Embryonic facial prominence (tissue), 1 donor: ENCODE measurements at regions not wholly inside any gene's neighbourhood (a gene's known extent, or its start where the extent isn't known, plus 50 kb on each side); places are given as distances from the start of the nearest gene placed in this dataset.

Experiments used
- DNase-seq: peaks from one replicate; pipeline ENCODE4 v3.0.0-alpha.2; 2016; ENCODE audit errors: extremely low spot score

DNA sequence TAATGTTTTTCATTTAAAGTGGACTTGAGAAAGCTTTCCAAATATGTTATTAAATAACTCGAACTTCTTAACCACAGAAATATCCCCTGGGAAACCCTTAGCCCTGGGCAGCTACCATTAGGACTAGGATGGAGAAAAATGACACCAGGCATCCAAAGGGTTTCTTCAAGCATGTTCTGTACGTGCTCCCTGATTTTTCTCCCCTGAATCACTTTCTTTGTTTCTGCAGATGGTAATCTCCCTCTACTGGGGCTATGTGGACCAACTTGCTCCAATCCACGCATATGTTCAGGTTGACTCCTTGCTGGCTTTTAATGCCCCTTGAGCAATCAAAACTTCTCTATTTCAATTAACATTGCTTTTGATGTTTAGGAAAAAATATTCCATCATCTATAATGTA lies 312.7 kb upstream of the C1orf87 start:
- peak; percentile 29 for DNase-seq

DNA sequence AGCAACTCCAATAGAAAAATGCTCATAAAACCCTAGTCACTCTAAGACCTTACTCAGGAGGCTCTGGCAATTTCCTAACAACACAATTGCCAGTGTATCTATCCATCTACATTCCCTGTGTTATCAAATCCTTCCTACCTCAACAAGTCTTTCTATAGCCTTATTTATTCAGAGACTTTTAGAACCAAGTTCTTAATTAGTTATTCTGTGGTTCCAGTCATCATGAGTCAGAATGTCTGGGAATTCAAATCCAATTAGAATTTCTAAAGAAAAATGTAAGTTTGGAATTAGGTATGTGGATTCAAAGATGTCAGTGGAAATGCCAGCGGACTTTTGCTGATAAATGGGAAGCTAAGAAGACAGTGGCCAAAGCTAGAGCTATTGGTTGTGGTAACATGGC lies 302.6 kb upstream of the C1orf87 start:
- no peak for DNase-seq

DNA sequence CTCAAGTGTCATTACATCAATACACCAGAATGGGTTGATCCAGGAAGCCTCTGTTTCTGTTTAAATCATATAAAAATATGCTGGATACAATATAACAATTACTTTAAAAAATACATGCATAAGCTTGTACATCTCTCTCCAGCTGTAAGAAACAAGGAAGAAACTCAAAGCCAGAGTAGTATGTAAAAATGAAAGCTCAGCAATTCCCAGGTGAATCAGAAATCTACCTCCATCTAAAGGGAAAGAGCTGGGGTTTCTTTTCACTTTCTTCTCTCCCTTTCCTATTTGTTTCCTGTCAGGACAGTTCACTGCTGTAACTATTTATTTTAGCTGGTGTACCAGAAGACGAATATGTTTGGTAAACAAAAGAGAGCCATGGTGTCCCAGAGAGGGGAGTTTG lies 301.0 kb upstream of the C1orf87 start:
- DNase-seq, result no peak

DNA sequence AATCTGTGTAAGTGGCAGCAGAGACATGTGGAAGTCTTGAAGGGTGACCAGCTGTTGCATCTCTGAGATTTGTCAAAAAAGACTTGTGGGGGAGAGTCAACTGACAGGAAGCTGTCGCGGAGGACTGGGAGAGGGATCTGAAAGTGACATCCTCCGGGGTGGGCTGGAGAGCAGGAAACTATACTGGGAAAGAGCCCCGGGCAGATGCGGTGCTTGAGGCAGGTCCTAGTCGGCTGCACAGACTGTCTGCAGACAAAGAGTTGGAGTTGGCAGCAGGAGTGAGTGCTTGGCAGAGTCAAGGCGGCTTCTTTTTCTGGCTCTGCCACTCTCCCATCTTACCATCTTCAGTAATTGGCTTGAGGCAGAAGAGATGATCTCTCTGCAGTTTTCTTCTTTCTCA lies 294.0 kb upstream of the C1orf87 start:
- DNase-seq, result no peak

DNA sequence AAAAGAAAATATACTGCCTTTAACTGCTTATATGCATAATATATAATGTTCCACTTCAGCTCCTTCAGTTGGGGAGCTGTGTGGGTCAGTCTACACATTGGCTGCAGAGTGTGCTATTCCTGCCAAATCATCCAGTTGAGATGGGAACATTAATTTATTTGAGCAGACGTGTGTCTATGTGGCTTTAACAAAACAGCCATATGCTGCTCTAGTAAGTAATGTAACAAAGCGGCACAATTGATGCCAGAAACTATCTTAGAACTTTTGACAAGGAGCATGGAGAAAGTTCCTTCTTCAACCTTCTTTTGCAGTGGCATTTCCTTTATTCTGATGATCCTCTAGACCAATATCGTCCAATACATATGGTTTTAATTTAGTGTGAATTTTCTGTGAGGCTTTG lies 285.9 kb upstream of the C1orf87 start:
- DNase-seq, result peak; percentile 25

DNA sequence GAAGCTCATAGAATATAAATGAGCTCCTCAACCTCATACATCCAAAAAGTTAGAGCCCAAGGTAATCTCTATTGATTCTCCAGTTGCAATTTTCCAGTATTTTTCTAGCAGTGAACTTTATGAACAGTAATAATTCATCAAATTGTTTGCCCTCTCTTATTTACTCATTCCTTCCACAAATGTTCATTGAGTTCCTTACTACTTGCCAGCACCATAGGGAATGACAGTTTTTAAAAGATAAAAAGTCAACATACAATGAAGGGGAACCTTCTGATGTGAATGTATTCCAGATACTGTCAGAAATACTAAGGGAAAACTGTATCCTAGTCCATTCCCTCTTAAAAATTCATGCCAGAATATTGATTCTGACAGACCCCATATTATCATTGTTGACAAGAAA lies 277.0 kb upstream of the C1orf87 start:
- DNase-seq, result no peak

DNA sequence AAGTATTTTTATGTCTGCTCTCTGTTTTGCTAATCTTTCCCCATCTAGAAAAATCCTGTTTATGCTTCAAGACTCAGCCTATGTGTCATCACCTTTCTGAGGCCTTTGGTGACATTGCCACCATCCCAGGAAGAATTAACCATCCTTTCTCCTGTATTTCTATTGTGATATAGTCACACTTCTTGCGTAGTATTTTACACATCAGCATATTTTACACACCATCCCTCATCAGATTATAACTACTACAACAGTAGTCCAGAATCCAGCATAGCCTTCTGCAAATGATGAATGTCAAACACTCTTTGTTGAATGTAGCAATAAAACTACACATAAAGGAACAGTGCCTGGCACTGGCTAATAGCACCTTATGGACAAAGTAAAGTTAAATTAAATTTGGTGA lies 275.3 kb upstream of the C1orf87 start:
- no peak for DNase-seq

DNA sequence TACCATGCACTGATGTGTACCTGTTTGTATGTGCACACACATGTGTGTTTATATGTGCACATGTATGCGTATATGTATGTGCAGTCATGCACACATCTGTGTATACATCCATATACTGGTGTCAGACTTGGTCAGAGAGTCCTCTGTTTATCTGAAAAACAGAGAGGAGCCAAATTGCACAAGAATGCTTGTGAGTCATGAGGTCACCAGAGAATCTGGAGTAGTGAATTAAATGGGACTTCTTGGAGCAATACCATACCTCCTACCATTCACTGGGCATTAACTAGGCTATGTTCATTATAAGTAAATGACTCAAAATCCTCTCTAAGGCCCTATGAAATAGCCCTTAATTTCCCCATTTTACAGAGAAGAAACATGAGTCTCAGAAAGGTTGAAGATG lies 272.1 kb upstream of the C1orf87 start:
- no peak for DNase-seq

DNA sequence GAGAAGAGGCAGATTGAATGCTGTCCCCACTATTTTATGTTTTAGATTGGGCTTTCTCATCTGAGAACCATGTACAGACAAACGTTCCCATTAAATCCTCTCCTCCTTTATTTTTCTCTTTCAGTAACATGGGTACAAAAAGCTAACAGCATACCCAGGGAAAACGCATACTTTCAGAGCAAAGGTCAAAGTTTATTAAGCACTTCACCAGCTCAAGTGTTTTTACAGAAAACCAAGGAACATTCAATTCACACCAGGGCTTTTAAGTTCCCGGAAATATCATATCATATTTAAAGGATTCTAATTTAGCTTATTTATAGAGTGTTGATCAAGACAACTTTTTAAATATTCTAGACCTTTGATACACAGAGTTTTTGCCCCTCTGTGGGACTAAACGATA lies 271.5 kb upstream of the C1orf87 start:
- no peak for DNase-seq

DNA sequence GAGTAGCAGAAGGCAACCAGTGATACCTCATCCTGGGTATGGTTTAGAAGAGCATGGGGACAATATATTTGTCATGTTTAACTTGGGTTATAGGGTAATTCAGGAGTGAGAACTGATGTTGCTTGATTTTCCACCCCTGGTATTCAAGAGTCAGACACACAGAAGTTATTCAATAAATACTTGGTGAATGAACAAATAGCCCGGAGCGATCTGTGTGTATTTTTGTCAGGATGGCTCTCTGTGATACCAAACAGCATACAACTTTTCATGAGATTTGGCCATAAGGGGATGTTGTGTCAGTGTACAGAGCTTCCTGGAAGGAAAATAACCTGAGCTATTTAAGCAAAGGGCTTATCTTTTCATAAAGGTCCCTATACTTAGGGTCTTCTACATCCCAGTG lies 270.2 kb upstream of the C1orf87 start:
- no peak for DNase-seq

DNA sequence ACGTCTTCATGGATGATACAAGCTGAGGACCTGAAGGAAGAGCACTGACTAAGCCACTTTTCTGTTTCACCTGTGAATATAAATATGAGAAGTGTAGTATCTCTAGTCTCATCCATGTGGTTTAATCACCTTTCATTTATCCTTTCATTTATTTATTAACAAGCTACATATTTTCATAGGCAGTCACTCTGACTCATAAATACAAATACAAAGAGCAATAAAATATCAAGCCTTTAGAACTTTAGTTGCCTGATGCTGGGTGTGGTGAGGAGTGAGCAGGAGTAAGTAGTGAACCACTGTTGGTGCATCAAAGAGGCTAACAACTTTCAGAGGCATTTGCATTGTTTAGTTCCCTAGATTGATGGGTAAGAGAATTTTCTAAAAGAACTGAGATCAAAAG lies 269.0 kb upstream of the C1orf87 start:
- no peak for DNase-seq

DNA sequence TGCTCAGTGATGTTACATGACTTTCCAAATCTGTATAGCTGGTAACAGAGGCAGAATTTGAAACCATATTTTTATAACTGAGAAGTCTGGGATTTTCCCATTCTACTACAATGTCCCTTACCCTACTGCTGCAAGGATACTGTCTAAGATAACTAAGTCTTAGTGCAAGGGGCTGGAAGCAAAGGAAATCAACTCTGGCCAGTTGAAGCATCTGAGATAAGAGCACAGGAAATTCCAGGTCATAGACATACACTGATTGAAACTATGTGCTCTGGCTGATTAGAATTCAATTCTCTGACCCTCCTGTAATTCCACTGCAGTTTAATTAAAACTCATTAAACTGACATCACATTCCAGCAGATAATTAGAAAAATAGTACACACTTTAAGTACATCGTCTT lies 267.7 kb upstream of the C1orf87 start:
- DNase-seq, result no peak

DNA sequence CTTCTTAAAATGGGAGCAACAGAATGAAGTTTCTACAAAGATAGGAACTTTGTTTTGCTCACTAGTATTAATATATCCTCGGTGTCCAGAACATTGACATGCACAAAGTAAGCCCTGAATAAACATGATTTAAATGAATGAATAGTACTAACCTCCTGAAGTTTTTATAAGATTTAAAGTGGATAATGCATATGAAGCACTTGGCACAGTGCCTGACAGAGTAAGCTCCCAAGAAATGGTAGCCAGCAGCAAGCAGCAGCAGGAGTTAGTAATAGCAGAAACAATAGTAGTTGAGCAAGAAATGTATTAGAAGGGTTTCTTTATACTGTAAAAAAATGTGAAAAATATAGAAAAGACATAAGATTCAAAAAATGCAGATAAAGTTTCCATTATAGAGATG lies 258.1 kb upstream of the C1orf87 start:
- no peak for DNase-seq

DNA sequence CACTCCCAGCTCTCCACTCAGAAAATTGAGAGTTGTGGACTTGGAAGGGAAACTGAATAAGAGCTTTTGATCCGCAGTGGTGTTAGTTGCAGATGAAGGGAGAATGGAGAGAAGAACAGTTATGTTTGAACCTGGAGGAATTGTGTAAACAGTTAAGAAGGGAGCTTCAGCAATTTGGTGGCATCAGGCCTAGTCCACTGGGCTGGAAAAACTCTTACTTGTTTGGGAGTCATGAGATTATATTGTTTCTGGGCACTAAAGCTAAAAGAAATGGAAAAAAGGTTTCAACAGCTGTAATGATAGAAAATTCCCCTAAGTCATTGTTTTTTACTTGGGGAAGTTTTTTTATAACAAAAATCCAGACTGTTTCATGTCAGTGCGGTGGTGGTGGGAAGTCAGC lies 256.1 kb upstream of the C1orf87 start:
- no peak for DNase-seq

DNA sequence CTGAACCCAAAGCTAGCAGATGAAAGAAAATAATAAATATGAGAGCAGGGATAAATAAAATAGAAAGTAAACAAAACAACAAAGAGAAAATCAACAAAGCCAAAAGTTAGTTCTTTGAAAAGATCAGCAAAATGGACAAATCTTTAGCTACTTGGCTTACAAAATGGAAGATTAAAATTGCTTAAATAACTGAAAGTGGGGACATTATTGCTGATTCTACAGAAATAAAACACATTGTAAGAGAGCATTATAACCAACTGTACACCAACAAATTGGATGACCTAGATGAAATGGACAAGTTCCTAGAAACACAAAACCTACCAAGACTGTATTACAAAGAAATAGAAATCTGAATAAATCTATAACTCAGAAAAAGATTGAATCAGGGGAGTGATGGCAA lies 238.3 kb upstream of the C1orf87 start:
- no peak for DNase-seq

DNA sequence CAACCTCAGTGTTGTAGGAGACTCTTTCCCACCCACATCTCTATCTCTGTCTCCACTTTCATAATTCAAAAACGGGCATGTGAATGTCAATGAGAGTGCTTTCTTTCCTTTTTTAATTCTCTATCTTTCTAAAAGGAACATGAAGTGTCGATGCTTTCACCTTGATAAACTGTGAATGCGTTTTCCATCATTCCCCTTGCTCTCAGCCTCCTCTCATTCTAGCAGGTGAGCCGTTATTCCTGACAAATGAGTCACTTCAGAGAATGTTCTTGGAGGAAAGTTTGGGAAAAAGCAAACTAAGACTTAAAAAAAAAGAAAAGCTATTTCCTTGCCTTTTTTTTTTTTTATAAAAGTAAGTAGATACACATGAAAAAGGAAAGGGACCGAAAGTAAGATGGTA lies 226.0 kb upstream of the C1orf87 start:
- no peak for DNase-seq

DNA sequence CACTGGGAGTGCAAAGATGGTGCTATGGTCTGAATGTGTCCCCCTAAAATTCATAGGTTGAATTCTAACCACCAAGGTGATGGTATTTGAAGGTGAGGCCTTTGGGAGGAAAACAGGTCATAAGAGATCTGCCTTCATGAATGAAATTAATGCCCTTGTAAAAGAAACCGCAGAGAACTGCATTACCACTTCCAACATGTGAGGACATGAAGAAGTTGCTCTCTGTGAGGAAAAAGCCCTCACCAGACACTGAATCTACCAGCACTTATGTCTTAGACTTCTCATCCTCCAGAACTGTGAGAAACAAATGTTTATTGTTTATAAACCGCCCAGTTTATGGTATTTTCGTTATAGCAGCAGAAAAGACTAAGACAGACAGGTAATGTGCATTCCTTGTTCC lies 224.7 kb upstream of the C1orf87 start:
- DNase-seq, result no peak

DNA sequence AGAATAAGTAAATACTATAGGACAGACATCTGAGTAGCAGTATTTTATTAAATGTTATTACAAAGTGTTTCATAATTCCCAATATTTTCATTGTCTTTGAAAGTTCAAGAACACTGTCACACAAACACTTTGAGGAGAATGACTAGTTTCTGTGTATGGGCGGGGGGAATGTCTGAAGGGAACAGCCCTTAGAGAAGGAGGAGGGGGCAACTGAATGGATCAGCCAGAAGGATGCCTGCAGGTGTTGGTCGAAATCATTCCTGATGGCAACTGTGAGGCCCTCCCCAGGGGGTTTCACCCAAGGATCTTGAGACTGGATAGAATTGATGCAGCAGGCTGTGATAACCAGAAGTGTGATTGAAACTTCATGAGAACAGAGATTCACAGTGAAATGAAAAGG lies 223.2 kb upstream of the C1orf87 start:
- no peak for DNase-seq

DNA sequence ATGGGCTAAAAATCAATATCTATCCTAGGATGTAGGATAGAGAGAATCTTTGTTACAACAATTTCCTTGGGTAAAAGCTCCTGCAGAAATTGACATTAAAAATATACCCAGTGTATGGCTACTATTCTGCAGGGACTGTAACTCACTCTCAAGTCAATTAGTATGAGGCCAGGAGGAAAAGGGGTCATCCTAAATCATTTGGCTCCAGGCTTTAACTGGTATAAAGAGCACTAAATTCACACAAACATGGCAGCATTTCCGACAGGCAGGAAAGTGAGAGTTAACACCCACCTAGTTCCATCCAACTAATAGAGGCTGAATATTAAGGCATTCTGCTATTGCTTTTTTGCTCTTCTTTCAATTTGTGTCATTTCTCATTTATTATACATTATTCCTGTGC lies 218.6 kb upstream of the C1orf87 start:
- DNase-seq, result no peak

DNA sequence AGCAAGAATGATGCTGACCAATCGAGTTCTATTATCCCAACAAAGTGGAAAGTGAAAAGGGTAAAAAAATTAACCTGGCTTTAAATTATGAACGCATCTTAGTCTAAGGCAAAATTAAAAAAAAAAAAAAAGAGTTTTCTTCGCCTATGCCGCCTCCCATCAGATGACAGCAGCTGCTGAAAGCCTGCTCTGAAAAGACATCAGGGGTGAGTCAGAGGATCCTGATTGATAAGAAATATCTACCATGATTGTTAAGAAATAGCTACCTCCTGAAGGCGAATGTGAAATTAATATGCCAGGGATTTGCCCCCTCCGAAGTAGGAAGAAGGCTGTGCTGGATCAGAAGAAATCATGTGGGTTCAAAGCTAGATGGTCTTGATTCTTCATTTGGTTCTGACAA lies 216.8 kb upstream of the C1orf87 start:
- DNase-seq, result no peak

DNA sequence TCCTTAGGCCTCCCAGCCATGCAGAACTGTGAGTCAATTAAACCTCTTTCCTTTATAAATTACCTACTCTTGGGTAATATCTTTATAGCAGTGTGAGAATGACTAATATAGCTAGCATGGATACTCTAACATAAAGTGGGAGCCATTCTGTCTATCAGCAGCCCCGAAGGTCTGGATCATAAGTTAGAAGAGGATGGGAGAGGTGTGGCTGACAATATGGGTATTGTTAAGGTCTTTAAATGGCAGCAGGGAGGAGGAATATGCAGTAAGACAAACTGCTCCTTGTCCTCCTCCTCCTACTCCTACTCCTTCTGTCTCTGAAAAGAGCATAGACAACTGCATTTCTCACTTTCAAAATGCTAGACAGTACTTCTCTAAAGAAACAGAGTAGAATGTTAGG lies 214.0 kb upstream of the C1orf87 start:
- DNase-seq, result no peak

DNA sequence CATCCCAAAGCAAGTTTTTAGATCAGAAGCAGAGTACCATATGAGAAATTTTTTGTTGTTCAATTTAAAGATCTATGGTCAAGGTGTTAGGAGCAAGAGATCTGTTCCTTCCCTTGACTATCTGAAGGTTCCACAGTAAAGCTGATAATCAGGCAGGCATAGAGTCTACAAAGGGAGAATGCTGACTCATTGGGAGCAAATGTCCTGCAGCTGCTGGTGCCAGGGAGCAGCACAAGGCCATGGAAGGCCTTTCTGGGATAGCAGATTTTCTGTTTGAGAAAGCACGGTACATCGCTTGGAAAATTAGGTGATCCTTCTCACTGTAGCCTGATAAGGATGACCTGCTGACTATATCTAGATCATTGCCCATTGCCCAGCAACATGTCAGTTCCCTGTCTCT lies 210.1 kb upstream of the C1orf87 start:
- no peak for DNase-seq

DNA sequence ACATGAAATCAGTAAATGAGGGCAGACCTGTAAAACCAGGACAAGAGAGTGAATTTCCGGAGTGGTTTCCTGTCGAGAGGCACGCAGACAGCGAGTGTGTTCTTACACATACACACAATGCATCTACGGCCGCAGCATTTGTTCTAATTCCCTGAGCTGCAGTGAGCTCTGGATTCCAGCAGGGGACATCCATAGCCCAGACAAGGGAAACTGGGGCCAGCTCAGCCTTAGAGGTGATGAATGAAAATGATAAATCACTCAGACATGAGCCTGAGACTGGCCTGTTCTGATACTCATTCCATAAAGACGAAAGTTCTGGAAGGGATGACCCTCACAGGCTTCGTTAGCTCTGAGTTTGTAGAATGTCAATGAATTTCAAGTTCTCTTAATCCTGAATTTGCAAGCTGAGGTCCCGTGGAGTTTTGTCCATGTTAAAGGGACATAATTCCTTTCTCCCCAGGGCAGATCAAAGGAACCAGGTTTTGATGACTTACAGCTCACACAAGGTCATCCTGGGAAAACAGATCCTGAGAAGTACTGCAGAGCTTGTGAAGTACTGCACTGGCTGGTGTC lies 207.9 kb upstream of the C1orf87 start:
- DNase-seq, result peak; percentile 48

DNA sequence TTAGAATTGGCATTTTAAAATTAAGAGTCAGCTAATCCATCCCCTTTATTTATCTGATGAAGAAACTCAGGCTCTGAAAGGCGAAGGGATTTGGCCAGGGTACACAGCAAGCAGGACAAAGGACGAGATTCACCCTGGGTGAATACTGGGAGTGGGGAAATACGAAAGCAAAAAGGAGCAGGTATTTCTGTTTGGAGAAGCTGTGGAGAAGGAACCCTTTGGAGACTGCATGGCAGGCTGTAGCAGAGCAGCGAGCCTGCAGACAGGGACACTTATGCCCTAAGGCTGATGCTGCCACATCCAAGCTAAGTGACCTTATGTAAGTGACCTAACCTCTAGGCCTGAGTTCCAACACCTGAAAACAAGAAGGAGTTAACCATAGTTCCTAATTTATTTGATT lies 207.2 kb upstream of the C1orf87 start:
- no peak for DNase-seq

DNA sequence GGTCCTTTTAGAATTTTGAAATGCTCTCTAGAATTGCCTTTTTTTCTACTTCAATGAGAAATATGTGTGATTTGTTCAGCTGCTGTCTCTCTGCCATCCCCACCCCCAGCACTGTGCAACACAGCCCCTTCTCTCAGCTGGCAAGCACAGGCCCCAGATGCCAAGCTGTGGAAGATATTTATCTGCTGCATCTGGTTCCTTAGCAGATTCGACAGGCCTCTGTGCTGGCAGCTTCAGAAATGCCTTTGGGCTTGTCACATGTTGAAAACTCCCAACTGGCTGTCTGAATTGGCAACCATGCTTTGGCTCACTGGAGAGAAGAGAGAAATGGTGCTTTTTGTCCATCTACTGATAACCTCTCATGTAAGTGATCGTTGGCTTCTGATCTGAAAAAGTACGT lies 206.7 kb upstream of the C1orf87 start:
- DNase-seq, result no peak
